NCI-H2196 (cell line): ENCODE measurements at regions not wholly inside any gene's neighbourhood (a gene's known extent, or its start where the extent isn't known, plus 50 kb on each side); places are given as distances from the start of the nearest gene placed in this dataset.
"Not testable (repeated sequence)": the region's sequence is repeated elsewhere in the genome, so short reads cannot be mapped to it uniquely, and the experiment has no call there.

Experiments used
- DNase-seq: peaks from one replicate; lab custom pipeline; 2025; ENCODE audit not compliant: unreplicated experiment; lab: John Stamatoyannopoulos, UW

- no peak for DNase-seq
These were observed 56.1 kb downstream of the FEZF1 start for GRCh38 chr7:122248472-122248871.

DNA sequence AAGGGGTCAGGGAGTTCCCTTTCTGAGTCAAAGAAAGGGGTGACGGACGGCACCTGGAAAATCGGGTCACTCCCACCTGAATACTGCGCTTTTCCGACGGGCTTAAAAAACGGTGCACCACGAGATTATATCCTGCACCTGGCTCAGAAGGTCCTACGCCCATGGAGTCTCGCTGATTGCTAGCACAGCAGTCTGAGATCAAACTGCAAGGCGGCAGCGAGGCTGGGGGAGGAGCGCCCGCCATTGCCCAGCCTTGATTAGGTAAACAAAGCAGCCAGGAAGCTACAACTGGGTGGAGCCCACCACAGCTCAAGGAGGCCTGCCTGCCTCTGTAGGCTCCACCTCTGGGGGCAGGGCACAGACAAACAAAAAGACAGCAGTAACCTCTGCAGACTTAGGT is 65.8 kb downstream of the FEZF1 start:
- not testable (repeated sequence) for DNase-seq

DNA sequence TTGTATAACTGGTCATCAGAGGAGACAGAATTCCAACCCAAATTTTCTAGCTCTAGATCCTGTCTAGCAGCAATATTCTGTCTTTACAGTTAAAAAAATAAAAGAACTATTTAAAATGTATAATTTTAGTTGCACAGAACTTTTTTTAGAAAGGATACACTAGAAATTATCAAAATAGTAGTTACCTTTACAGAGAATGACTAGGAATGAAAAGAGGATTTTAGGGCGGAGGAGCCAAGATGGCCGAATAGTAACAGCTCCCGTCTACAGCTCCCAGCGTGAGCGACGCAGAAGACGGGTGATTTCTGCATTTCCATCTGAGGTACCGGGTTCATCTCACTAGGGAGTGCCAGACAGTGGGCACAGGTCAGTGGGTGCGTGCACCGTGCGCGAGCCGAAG is 66.3 kb downstream of the FEZF1 start:
- DNase-seq, result not testable (repeated sequence)

GRCh38 chr7:122225874-122226273 is 78.7 kb downstream of the FEZF1 start:
- no peak for DNase-seq

DNA sequence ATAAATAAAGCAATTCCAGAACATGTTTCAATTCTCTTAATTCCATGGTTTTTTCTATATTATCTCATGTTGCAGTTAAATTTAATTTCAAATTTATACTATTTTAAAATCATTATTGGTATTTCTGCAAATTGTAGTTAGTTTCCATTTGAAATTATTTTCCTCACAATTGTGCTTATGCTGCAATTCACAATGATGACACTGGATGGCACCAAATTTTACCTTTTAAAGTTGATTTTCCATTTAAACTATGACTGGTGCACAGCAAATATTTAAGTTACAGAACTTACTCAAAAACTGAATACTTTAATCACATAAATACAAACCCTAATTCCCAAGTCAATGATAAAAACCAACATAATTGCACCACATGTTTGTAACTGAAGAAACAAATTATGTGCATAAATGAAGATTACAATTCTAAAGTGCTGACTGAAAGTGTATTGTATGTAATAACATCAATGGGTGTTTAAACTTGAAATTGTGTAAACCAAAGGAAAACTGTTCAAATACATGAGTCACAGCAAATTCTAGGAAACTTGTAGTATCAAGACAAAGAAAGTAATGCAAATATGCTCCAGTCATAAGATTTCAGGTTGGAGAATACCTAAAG is 75.3 kb upstream of the AASS start:
- DNase-seq, result peak; percentile 33

GRCh38 chr7:122217125-122217524 is 73.1 kb upstream of the AASS start:
- no peak for DNase-seq

GRCh38 chr7:122212754-122213153 is 68.7 kb upstream of the AASS start:
- no peak for DNase-seq

DNA sequence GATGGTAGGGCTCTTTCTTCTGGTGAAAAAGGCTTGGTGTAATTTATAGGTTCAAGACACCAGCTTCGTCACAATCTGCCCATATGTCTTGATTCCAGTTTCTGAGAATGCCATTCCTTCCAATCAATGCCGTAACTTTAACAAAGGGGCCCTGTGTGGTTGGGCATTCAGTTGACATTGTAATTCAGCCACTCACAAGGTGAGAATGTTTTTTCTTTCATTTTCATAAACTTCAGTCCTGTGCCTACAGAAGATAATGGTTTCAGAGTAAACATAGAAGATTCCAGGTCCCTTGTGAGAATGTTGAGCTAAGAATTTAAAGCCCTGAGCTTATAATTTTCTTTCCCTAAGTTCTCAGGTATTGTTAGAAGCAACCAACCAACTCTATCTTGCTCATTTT is 67.3 kb upstream of the AASS start:
- DNase-seq, result no peak

DNA sequence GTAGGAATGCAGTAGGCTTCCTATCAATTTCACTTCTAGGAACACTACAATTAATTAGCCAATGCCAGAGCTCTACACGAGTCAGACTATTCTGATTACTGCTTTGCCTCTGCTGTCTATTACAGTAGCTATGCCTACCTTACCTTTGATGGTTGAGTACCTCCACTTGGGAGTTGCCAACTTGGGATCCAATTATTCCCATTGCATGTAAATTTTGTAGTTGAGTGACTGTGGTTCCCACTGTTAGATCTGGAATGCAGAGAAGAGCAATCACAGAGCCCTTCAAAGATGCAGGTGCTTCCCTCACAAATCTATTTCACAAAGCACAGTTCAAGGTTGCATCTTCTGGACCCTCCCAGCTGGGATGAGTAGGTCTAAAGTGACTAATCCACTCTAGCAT is 62.9 kb upstream of the AASS start:
- no peak for DNase-seq

DNA sequence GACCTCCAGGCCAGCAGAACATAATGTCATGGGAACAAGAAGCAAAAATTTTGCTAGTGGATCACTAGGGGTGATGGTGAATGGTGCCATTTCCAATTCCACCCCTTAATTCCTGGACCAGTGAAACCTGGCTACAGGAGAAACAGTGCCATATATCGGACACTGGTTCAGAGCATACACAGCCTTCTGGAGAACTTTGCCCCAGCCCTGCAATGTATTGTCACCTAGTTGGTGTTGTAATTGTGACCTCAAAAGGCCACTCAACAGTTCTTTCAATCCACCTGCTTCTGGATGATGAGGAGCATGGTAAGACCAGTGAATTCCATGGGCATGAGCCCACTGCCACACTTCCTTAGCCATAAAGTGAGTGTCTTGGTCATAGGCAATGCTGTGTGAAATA is 59.8 kb upstream of the AASS start:
- DNase-seq, result no peak

- DNase-seq, result no peak
These were observed 56.8 kb upstream of the AASS start for GRCh38 chr7:122200888-122201287.

GRCh38 chr7:122199171-122199570 is 55.1 kb upstream of the AASS start:
- DNase-seq, result no peak

DNA sequence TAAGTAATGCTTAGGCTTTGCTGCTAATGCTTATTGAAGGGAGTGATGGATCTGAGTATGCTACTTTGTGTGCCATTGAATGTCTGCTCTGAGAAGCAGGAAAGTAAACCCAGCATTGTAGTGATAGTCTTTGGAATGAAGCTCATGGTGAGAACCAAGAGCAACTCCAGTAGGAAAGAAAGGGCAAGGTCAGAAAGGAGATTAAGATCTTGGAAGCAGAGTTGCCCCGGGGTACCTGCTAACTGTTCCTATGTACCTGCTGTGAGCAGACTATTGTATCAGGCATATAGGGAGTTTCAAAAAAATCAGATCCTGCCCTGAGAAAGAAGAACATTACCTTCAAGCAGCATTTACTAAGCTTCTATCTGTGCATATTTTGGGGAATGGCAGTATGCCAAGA is 54.5 kb upstream of the AASS start:
- no peak for DNase-seq
